WTC11 (cell line): ENCODE measurements at regions not wholly inside any gene's neighbourhood (a gene's known extent, or its start where the extent isn't known, plus 50 kb on each side); places are given as distances from the start of the nearest gene placed in this dataset.

Source experiments
- ETV6 ChIP-seq: sonication (generic); formaldehyde crosslinking; IDR thresholded peaks from 2 replicates; pipeline ENCODE4 v1.8.1; 2022; ENCODE audit warnings: mild to moderate bottlenecking, missing genetic modification reagents
- FOXJ3 ChIP-seq: sonication (generic); formaldehyde crosslinking; IDR thresholded peaks from 2 replicates; pipeline ENCODE4 v1.9.0; 2021; ENCODE audit warnings: missing genetic modification reagents, mild to moderate bottlenecking, borderline replicate concordance
- FOXP1 ChIP-seq: sonication (generic); formaldehyde crosslinking; IDR thresholded peaks from 2 replicates; pipeline ENCODE4 v1.8.0; 2022; ENCODE audit warnings: missing genetic modification reagents, mild to moderate bottlenecking, moderate library complexity, borderline replicate concordance
- GABPB1 ChIP-seq: sonication (generic); formaldehyde crosslinking; IDR thresholded peaks from 2 replicates; pipeline ENCODE4 v1.8.1; 2023; ENCODE audit warnings: mild to moderate bottlenecking, missing genetic modification reagents
- JUN ChIP-seq: sonication (generic); formaldehyde crosslinking; IDR thresholded peaks from 2 replicates; pipeline ENCODE4 v1.8.0; 2023; ENCODE audit warnings: mild to moderate bottlenecking, missing genetic modification reagents
- NR2C2 ChIP-seq: sonication (generic); formaldehyde crosslinking; IDR thresholded peaks from 2 replicates; pipeline ENCODE4 v1.8.0; 2022; ENCODE audit warnings: mild to moderate bottlenecking, missing genetic modification reagents
- SMAD4 ChIP-seq: sonication (generic); formaldehyde crosslinking; IDR thresholded peaks from 2 replicates; pipeline ENCODE4 v1.8.0; 2022; ENCODE audit warnings: mild to moderate bottlenecking, missing genetic modification reagents
- TP53 ChIP-seq: sonication (generic); formaldehyde crosslinking; IDR thresholded peaks from 2 replicates; pipeline ENCODE4 v1.8.1; 2023; ENCODE audit warnings: mild to moderate bottlenecking, missing genetic modification reagents
- ZNF263 ChIP-seq: sonication (generic); formaldehyde crosslinking; IDR thresholded peaks from 2 replicates; pipeline ENCODE4 v1.8.1; 2022; ENCODE audit warnings: low read depth, mild to moderate bottlenecking, moderate library complexity, missing genetic modification reagents
- TF ChIP-seq, protein P1 (sequence below): fragments of 200-600 bp; IDR thresholded peaks from 2 replicates; pipeline ENCODE4 v1.8.0; 2022; ENCODE audit warnings: antibody characterized with exemption
- TF ChIP-seq, protein P2 (sequence below): sonication (generic); formaldehyde crosslinking; IDR thresholded peaks from 2 replicates; pipeline ENCODE4 v1.8.1; 2023; ENCODE audit warnings: mild to moderate bottlenecking, missing genetic modification reagents, moderate library complexity
- TF ChIP-seq, protein P3 (sequence below): sonication (generic); formaldehyde crosslinking; IDR thresholded peaks from 2 replicates; pipeline ENCODE4 v1.8.1; 2022; ENCODE audit warnings: low read depth, mild to moderate bottlenecking, moderate library complexity, missing genetic modification reagents, borderline replicate concordance
- TF ChIP-seq, protein P4 (sequence below): sonication (generic); formaldehyde crosslinking; IDR thresholded peaks from 2 replicates; pipeline ENCODE4 v1.8.1; 2022; ENCODE audit warnings: low read depth, missing genetic modification reagents, borderline replicate concordance
- TF ChIP-seq, protein P5 (sequence below): sonication (generic); formaldehyde crosslinking; IDR thresholded peaks from 2 replicates; pipeline ENCODE4 v1.8.1; 2023; ENCODE audit warnings: mild to moderate bottlenecking, moderate library complexity, missing genetic modification reagents

DNA sequence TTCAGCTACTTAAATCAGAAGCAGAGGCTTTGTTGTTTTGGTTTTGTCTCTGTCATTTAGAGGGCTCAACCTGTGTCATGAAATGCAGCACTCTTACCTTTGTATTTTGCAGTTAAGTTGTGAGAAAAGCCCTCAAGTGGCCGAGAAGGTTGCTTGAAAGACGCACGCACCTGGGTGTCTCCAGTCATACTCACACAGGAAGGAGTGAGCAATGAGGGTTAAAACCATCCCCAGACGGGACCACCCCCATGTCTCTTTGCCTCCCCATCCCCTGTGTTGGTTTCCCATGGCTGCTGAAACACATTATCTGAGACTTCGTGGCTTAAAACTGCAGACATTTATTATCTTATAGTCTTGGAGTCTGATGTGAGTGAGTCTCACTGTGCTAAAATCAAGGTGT lies 376.1 kb upstream of the CFAP20DC start:
- TF ChIP-seq ZNF263 (no peak), JUN (no peak), FOXJ3 (CRISPR knock-in tag) (no peak), NR2C2 (CRISPR knock-in tag) (no peak), SMAD4 (CRISPR knock-in tag) (no peak), ETV6 (CRISPR knock-in tag) (no peak), TP53 (CRISPR knock-in tag) (no peak), FOXP1 (CRISPR knock-in tag) (no peak), GABPB1 (CRISPR knock-in tag) (no peak)
- TF ChIP-seq, protein P1, sequence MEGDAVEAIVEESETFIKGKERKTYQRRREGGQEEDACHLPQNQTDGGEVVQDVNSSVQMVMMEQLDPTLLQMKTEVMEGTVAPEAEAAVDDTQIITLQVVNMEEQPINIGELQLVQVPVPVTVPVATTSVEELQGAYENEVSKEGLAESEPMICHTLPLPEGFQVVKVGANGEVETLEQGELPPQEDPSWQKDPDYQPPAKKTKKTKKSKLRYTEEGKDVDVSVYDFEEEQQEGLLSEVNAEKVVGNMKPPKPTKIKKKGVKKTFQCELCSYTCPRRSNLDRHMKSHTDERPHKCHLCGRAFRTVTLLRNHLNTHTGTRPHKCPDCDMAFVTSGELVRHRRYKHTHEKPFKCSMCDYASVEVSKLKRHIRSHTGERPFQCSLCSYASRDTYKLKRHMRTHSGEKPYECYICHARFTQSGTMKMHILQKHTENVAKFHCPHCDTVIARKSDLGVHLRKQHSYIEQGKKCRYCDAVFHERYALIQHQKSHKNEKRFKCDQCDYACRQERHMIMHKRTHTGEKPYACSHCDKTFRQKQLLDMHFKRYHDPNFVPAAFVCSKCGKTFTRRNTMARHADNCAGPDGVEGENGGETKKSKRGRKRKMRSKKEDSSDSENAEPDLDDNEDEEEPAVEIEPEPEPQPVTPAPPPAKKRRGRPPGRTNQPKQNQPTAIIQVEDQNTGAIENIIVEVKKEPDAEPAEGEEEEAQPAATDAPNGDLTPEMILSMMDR = no peak
- TF ChIP-seq, protein P2, sequence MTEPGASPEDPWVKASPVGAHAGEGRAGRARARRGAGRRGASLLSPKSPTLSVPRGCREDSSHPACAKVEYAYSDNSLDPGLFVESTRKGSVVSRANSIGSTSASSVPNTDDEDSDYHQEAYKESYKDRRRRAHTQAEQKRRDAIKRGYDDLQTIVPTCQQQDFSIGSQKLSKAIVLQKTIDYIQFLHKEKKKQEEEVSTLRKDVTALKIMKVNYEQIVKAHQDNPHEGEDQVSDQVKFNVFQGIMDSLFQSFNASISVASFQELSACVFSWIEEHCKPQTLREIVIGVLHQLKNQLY (CRISPR knock-in tag) = no peak
- TF ChIP-seq, protein P3, sequence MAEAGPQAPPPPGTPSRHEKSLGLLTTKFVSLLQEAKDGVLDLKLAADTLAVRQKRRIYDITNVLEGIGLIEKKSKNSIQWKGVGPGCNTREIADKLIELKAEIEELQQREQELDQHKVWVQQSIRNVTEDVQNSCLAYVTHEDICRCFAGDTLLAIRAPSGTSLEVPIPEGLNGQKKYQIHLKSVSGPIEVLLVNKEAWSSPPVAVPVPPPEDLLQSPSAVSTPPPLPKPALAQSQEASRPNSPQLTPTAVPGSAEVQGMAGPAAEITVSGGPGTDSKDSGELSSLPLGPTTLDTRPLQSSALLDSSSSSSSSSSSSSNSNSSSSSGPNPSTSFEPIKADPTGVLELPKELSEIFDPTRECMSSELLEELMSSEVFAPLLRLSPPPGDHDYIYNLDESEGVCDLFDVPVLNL (CRISPR knock-in tag) = no peak
- TF ChIP-seq, protein P4, sequence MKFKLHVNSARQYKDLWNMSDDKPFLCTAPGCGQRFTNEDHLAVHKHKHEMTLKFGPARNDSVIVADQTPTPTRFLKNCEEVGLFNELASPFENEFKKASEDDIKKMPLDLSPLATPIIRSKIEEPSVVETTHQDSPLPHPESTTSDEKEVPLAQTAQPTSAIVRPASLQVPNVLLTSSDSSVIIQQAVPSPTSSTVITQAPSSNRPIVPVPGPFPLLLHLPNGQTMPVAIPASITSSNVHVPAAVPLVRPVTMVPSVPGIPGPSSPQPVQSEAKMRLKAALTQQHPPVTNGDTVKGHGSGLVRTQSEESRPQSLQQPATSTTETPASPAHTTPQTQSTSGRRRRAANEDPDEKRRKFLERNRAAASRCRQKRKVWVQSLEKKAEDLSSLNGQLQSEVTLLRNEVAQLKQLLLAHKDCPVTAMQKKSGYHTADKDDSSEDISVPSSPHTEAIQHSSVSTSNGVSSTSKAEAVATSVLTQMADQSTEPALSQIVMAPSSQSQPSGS (CRISPR knock-in tag) = no peak
- TF ChIP-seq, protein P5, sequence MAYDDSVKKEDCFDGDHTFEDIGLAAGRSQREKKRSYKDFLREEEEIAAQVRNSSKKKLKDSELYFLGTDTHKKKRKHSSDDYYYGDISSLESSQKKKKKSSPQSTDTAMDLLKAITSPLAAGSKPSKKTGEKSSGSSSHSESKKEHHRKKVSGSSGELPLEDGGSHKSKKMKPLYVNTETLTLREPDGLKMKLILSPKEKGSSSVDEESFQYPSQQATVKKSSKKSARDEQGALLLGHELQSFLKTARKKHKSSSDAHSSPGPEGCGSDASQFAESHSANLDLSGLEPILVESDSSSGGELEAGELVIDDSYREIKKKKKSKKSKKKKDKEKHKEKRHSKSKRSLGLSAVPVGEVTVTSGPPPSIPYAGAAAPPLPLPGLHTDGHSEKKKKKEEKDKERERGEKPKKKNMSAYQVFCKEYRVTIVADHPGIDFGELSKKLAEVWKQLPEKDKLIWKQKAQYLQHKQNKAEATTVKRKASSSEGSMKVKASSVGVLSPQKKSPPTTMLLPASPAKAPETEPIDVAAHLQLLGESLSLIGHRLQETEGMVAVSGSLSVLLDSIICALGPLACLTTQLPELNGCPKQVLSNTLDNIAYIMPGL (CRISPR knock-in tag) = no peak
